K562 (cell line): ENCODE measurements at regions not wholly inside any gene's neighbourhood (a gene's known extent, or its start where the extent isn't known, plus 50 kb on each side); places are given as distances from the start of the nearest gene placed in this dataset.

Source experiments
- ATAC-seq: fragments of 200-7000 bp; cut with Tn5 transposase; 3 replicates; pipeline ENCODE4 v1.9.1; 2020; ENCODE audit warnings: moderate library complexity
- BruUV-seq: library from RNA; stranded (reverse); fragments of 400-500 nt; replicated peaks from 2 replicates; lab custom pipeline; 2021; lab: Mats Ljungman, UMichigan
- CTCF ChIA-PET: fragments of 300-600 bp; formaldehyde crosslinking; extraction: SDS; loops from one replicate; lab custom pipeline; 2021; ENCODE audit warnings: low intra/inter-chr PET ratio; lab: Yijun Ruan, JAX
- POLR2A ChIA-PET: fragments of 300-600, 350-650 bp; sonication (Branson Sonifier 250); formaldehyde crosslinking; extraction: SDS; loops from one replicate; lab custom pipeline; 2021; ENCODE audit warnings: antibody characterized with exemption, inconsistent platforms; lab: Yijun Ruan, JAX
- DNase-seq, 4 experiments: peaks; one replicate each; pipeline versions ENCODE4 v3.0.0 to v3.0.0-alpha.2; 2011 to 2018; ENCODE audit warnings: low spot score in 3 of 4, mixed read lengths in 3 of 4; ENCODE audit errors: extremely low read depth in 1 of 4
- FAIRE-seq: peaks from 2 replicates; lab custom pipeline; 2011; peaks lifted over from hg19 to GRCh38; lab: Jason Lieb, UNC
- H2AFZ ChIP-seq: 2 replicates; pipeline ENCODE4 v1.6.0; 2011; ENCODE audit warnings: low read depth, low read length, control low read depth, inconsistent platforms
- H3K27ac ChIP-seq: fragments of 200-600 bp; 3 replicates; pipeline ENCODE4 v1.8.0; 2011; ENCODE audit warnings: low read depth, mild to moderate bottlenecking, control low read depth, inconsistent platforms, low read length, moderate library complexity, mixed read lengths; ENCODE audit errors: extremely low read depth
- H3K27me3 ChIP-seq, 2 experiments: fragments of 300-600 bp in 1 of 2; 2 replicates in 1 of 2; 3 replicates in 1 of 2; pipeline versions ENCODE4 v1.6.0 to v1.8.0; 2011; ENCODE audit warnings: inconsistent platforms in 2 of 2, low read length in 2 of 2, mild to moderate bottlenecking in 1 of 2, mixed read lengths in 1 of 2, moderate library complexity in 1 of 2; ENCODE audit not compliant: control insufficient read depth in 2 of 2, insufficient read depth in 2 of 2
- H3K36me3 ChIP-seq: fragments of 300-600 bp; 3 replicates; pipeline ENCODE4 v1.8.0; 2011; ENCODE audit warnings: mild to moderate bottlenecking, low read length, inconsistent platforms; ENCODE audit not compliant: control insufficient read depth, insufficient read depth
- H3K4me1 ChIP-seq, 2 experiments: fragments of 200-600 bp in 1 of 2; replicated peaks in 1 of 2; 2 replicates in 1 of 2; 3 replicates in 1 of 2; pipeline versions ENCODE4 v1.5.1 to v1.8.0; 2011; ENCODE audit warnings: inconsistent platforms in 2 of 2, low read length in 2 of 2, mild to moderate bottlenecking in 1 of 2, mixed read lengths in 1 of 2, moderate library complexity in 1 of 2; ENCODE audit not compliant: control insufficient read depth in 2 of 2, insufficient read depth in 2 of 2
- H3K4me2 ChIP-seq: 2 replicates; pipeline ENCODE4 v1.6.1; 2011; ENCODE audit warnings: low read length, control low read depth, inconsistent platforms, mixed read lengths; ENCODE audit not compliant: insufficient read depth
- H3K4me3 ChIP-seq: fragments of 200-600 bp; sonication (generic), shearing (Covaris generic); 2 replicates; pipeline ENCODE4 v1.5.1; 2016; ENCODE audit warnings: control low read depth, inconsistent platforms
- H3K79me2 ChIP-seq: fragments of 200-600 bp; 3 replicates; pipeline ENCODE4 v1.8.0; 2011; ENCODE audit warnings: low read length, inconsistent platforms; ENCODE audit not compliant: control insufficient read depth, insufficient read depth
- H3K9ac ChIP-seq, 2 experiments: 2 replicates each; pipeline versions ENCODE4 v1.6.0 to v1.6.1; 2011; ENCODE audit warnings: low read depth in 2 of 2, low read length in 2 of 2, control low read depth in 1 of 2, inconsistent platforms in 1 of 2, mild to moderate bottlenecking in 1 of 2, mixed read lengths in 1 of 2; ENCODE audit not compliant: insufficient read depth in 1 of 2
- H3K9me1 ChIP-seq: one replicate; pipeline ENCODE4 v1.6.0; 2011; ENCODE audit warnings: inconsistent platforms, mild to moderate bottlenecking, low read length, moderate library complexity; ENCODE audit not compliant: control insufficient read depth, insufficient read depth
- H3K9me3 ChIP-seq: replicated peaks from 2 replicates; pipeline ENCODE4 v1.5.1; 2011; ENCODE audit warnings: low read depth, low read length, inconsistent platforms; ENCODE audit not compliant: control insufficient read depth, insufficient read depth
- H4K20me1 ChIP-seq: replicated peaks from 2 replicates; pipeline ENCODE4 v1.6.1; 2011; ENCODE audit warnings: low read length, inconsistent platforms, mixed read lengths; ENCODE audit not compliant: control insufficient read depth, insufficient read depth
- FOXK2 ChIP-seq, 2 experiments: fragments of 450-650 bp; IDR thresholded peaks in 1 of 2; conservative IDR thresholded peaks in 1 of 2; 2 replicates each; pipeline ENCODE4 v1.6.1; 2016; ENCODE audit warnings: low read depth in 2 of 2, mild to moderate bottlenecking in 1 of 2
- NFIC ChIP-seq: fragments of 450-650 bp; IDR thresholded peaks from 2 replicates; pipeline ENCODE4 v1.6.1; 2017; ENCODE audit warnings: mild to moderate bottlenecking, inconsistent platforms
- PRPF4 ChIP-seq: fragments of 200-400 bp; formaldehyde crosslinking; IDR thresholded peaks from one replicate; pipeline ENCODE4 v1.6.1; 2017; ENCODE audit warnings: low read length, low read depth, mild to moderate bottlenecking; ENCODE audit not compliant: insufficient read depth, poor library complexity, severe bottlenecking
- RAD51 ChIP-seq: fragments of 450-650 bp; IDR thresholded peaks from 2 replicates; pipeline ENCODE4 v1.7.1; 2016; ENCODE audit warnings: low read depth, mild to moderate bottlenecking, borderline replicate concordance
- SP1 ChIP-seq: sonication (generic); formaldehyde crosslinking; IDR thresholded peaks from 2 replicates; pipeline ENCODE4 v1.8.1; 2022; ENCODE audit warnings: mild to moderate bottlenecking, missing genetic modification reagents
- TAF9B ChIP-seq: fragments of 450-650 bp; IDR thresholded peaks from 2 replicates; pipeline ENCODE4 v1.6.1; 2018; ENCODE audit warnings: mild to moderate bottlenecking; ENCODE audit not compliant: partially characterized antibody
- ZFP30 ChIP-seq: fragments of 250-450 bp; sonication (Bioruptor Pico); IDR thresholded peaks from 2 replicates; pipeline ENCODE4 v1.8.0; 2022; ENCODE audit warnings: moderate library complexity, mild to moderate bottlenecking, inconsistent platforms, borderline replicate concordance
- ZNF253 ChIP-seq: fragments of 250-450 bp; sonication (Bioruptor Pico); conservative IDR thresholded peaks from 2 replicates; pipeline ENCODE4 v1.6.1; 2021; ENCODE audit warnings: mild to moderate bottlenecking
- ZNF354B ChIP-seq: fragments of 250-450 bp; sonication (Bioruptor Pico); IDR thresholded peaks from 2 replicates; pipeline ENCODE4 v1.4.0; 2020
- ZNF41 ChIP-seq: fragments of 250-450 bp; sonication (Bioruptor Pico); conservative IDR thresholded peaks from 2 replicates; pipeline ENCODE4 v1.4.0; 2020; ENCODE audit warnings: mild to moderate bottlenecking
- ZNF551 ChIP-seq: fragments of 250-450 bp; sonication (Bioruptor Pico); IDR thresholded peaks from 2 replicates; pipeline ENCODE4 v1.5.0; 2021; ENCODE audit warnings: mild to moderate bottlenecking, moderate library complexity
- ZNF75A ChIP-seq: fragments of 450-650 bp; formaldehyde crosslinking; IDR thresholded peaks from 2 replicates; pipeline ENCODE4 v1.4.0; 2020; ENCODE audit warnings: mild to moderate bottlenecking
- ZSCAN32 ChIP-seq: fragments of 450-650 bp; formaldehyde crosslinking; IDR thresholded peaks from 2 replicates; pipeline ENCODE4 v1.4.0; 2020; ENCODE audit warnings: mild to moderate bottlenecking, moderate library complexity
- WGBS: fragments of 100-300 bp; shearing (Covaris generic); methylation state at CpG from one replicate; pipeline ENCODE4 v1.1.6; 2016; ENCODE audit warnings: low coverage, mixed read lengths; ENCODE audit not compliant: insufficient coverage; ENCODE audit errors: missing lambda C conversion rate; 5-methylcytosine and 5-hydroxymethylcytosine counted together
- in situ Hi-C: fragments of 300-500 bp; cut with MboI; formaldehyde crosslinking; loops from 4 replicates; pipeline ENCODE4 v1.15.0; 2018; ENCODE audit warnings: inconsistent platforms, mixed read lengths
- intact Hi-C: fragments of 100-400 bp; cut with micrococcal nuclease; formaldehyde crosslinking; loops from 2 replicates; pipeline ENCODE4 v1.14.2; 2022
- TF ChIP-seq, protein P1 (sequence below): fragments of 250-450 bp; sonication (Bioruptor Pico); IDR thresholded peaks from 2 replicates; pipeline ENCODE4 v1.8.0; 2022; ENCODE audit warnings: moderate library complexity, mild to moderate bottlenecking, inconsistent platforms

DNA sequence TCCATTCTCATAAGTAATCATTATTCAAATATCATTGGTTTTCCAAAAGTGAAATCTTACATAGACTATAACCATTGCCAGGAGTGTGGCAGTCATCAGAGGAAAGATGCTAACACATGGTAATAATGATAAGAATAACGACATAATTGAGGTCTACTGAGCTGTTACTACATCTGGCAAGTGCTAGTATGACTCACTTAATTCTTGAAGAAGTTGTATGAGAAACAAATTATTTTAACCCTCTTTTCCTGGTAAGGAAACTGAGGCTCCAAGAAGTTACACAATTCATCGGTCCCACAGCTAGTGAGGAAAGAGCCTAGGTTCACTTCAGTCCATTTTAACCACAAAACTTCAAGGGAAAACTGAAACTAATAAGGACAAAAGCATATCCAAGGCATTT is 335.6 kb upstream of the BTBD3 start:
- H3K9me3 ChIP-seq: no peaks in the 10 kb centered on the region; the same call in 1 of the 2 replicates
- no peak overlapping the region for H3K4me2 ChIP-seq
- no peaks in the 10 kb centered on the region for H3K9me1 ChIP-seq
- H3K36me3 ChIP-seq: no peaks in the 10 kb centered on the region
- no peaks in the 10 kb centered on the region for H3K27me3 ChIP-seq
- no TSS peak for BruUV-seq
- H3K27ac ChIP-seq: no peak overlapping the region
- no peak for DNase-seq
- intact Hi-C loops (no loop called here), in situ Hi-C loops (no loop called here)
- H3K4me1 ChIP-seq: no peaks in the 10 kb centered on the region
- POLR2A ChIA-PET: no interaction called here
- H2AFZ ChIP-seq: no peak overlapping the region
- no peaks in the 10 kb centered on the region for H3K79me2 ChIP-seq
- H3K4me3 ChIP-seq: no peak overlapping the region
- ATAC-seq: no peak
- WGBS: 4% methylated on average over 2 of the region's 2 CpGs
- H3K9ac ChIP-seq: no peak overlapping the region
- CTCF ChIA-PET: no interaction called here
- no peak for TF ChIP-seq ZNF75A
- no peak for TF ChIP-seq PRPF4
- TF ChIP-seq TAF9B: no peak
- no peak for TF ChIP-seq FOXK2 (conservative IDR thresholded peaks at IDR 0.05 in 1 of 2, IDR thresholded peaks at IDR 0.05 in 1 of 2; ENCODE audit: low read depth in 2 of 2)
- no peak for TF ChIP-seq ZNF551
- no peak for TF ChIP-seq NFIC
- TF ChIP-seq, protein P1, sequence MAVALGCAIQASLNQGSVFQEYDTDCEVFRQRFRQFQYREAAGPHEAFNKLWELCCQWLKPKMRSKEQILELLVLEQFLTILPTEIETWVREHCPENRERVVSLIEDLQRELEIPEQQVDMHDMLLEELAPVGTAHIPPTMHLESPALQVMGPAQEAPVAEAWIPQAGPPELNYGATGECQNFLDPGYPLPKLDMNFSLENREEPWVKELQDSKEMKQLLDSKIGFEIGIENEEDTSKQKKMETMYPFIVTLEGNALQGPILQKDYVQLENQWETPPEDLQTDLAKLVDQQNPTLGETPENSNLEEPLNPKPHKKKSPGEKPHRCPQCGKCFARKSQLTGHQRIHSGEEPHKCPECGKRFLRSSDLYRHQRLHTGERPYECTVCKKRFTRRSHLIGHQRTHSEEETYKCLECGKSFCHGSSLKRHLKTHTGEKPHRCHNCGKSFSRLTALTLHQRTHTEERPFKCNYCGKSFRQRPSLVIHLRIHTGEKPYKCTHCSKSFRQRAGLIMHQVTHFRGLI: no peak
- TF ChIP-seq ZFP30: no peak
- TF ChIP-seq ZNF41 (CRISPR knock-in tag): no peak
- no peak for TF ChIP-seq ZSCAN32 (CRISPR knock-in tag)
- TF ChIP-seq RAD51: no peak
- TF ChIP-seq ZNF253 (CRISPR knock-in tag): no peak
- no peak for TF ChIP-seq SP1 (CRISPR knock-in tag)
- TF ChIP-seq ZNF354B (CRISPR knock-in tag): no peak
- FAIRE-seq: no peak
- no peaks in the 10 kb centered on the region for H4K20me1 ChIP-seq
